GM23338 (cell line): ENCODE measurements at regions not wholly inside any gene's neighbourhood (a gene's known extent, or its start where the extent isn't known, plus 50 kb on each side); places are given as distances from the start of the nearest gene placed in this dataset.

ENCODE experiments used
- CREB1 ChIP-seq: fragments of 250-450 bp; sonication (Bioruptor Pico); IDR thresholded peaks from 2 replicates; pipeline ENCODE4 v1.5.0; 2020; ENCODE audit warnings: low read depth, mild to moderate bottlenecking, moderate library complexity
- EZH2 ChIP-seq: fragments of 200-600 bp; sonication (generic); IDR thresholded peaks from one replicate; pipeline ENCODE4 v1.8.0; 2017; ENCODE audit warnings: antibody characterized with exemption, mild to moderate bottlenecking, low read depth; ENCODE audit not compliant: unreplicated experiment
- JUNB ChIP-seq: IDR thresholded peaks from one replicate; pipeline ENCODE4 v1.6.1; 2016; ENCODE audit warnings: antibody characterized with exemption; ENCODE audit not compliant: unreplicated experiment
- POLR2AphosphoS5 ChIP-seq: IDR thresholded peaks from 2 replicates; pipeline ENCODE4 v1.6.1; 2016; ENCODE audit warnings: antibody characterized with exemption, low read depth
- TF ChIP-seq, protein P1 (sequence below), 2 experiments: fragments of 200-600 bp in 1 of 2; sonication (generic) in 1 of 2; conservative IDR thresholded peaks; 2 replicates each; pipeline versions ENCODE4 v1.5.1 to v1.6.1; 2016 to 2017; ENCODE audit warnings: antibody characterized with exemption in 2 of 2, low read depth in 2 of 2, mild to moderate bottlenecking in 2 of 2, moderate library complexity in 1 of 2
- TF ChIP-seq, protein P2 (sequence below): IDR thresholded peaks from one replicate; pipeline ENCODE4 v1.6.1; 2018; ENCODE audit warnings: antibody characterized with exemption; ENCODE audit not compliant: unreplicated experiment

- TF ChIP-seq, protein P1, sequence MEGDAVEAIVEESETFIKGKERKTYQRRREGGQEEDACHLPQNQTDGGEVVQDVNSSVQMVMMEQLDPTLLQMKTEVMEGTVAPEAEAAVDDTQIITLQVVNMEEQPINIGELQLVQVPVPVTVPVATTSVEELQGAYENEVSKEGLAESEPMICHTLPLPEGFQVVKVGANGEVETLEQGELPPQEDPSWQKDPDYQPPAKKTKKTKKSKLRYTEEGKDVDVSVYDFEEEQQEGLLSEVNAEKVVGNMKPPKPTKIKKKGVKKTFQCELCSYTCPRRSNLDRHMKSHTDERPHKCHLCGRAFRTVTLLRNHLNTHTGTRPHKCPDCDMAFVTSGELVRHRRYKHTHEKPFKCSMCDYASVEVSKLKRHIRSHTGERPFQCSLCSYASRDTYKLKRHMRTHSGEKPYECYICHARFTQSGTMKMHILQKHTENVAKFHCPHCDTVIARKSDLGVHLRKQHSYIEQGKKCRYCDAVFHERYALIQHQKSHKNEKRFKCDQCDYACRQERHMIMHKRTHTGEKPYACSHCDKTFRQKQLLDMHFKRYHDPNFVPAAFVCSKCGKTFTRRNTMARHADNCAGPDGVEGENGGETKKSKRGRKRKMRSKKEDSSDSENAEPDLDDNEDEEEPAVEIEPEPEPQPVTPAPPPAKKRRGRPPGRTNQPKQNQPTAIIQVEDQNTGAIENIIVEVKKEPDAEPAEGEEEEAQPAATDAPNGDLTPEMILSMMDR (conservative IDR thresholded peaks at IDR 0.05; ENCODE audit: low read depth in 2 of 2): no peak
- TF ChIP-seq POLR2AphosphoS5 (no peak), CREB1 (CRISPR knock-in tag) (no peak), EZH2 (no peak), JUNB (no peak)
- TF ChIP-seq, protein P2, sequence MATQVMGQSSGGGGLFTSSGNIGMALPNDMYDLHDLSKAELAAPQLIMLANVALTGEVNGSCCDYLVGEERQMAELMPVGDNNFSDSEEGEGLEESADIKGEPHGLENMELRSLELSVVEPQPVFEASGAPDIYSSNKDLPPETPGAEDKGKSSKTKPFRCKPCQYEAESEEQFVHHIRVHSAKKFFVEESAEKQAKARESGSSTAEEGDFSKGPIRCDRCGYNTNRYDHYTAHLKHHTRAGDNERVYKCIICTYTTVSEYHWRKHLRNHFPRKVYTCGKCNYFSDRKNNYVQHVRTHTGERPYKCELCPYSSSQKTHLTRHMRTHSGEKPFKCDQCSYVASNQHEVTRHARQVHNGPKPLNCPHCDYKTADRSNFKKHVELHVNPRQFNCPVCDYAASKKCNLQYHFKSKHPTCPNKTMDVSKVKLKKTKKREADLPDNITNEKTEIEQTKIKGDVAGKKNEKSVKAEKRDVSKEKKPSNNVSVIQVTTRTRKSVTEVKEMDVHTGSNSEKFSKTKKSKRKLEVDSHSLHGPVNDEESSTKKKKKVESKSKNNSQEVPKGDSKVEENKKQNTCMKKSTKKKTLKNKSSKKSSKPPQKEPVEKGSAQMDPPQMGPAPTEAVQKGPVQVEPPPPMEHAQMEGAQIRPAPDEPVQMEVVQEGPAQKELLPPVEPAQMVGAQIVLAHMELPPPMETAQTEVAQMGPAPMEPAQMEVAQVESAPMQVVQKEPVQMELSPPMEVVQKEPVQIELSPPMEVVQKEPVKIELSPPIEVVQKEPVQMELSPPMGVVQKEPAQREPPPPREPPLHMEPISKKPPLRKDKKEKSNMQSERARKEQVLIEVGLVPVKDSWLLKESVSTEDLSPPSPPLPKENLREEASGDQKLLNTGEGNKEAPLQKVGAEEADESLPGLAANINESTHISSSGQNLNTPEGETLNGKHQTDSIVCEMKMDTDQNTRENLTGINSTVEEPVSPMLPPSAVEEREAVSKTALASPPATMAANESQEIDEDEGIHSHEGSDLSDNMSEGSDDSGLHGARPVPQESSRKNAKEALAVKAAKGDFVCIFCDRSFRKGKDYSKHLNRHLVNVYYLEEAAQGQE: no peak
Measured at GRCh38 chr10:61142987-61143386, 199.0 kb upstream of the RHOBTB1 start.
